ENCODE measurements at regions not wholly inside any gene's neighbourhood (a gene's known extent, or its start where the extent isn't known, plus 50 kb on each side); places are given as distances from the start of the nearest gene placed in this dataset.

- TF ChIP-seq CTCF (conservative IDR thresholded peaks at IDR 0.05): no peak
- TF ChIP-seq ZFX (IDR thresholded peaks at IDR 0.05): no peak
Measured at GRCh38 chr13:62583466-62583865, 1167.8 kb upstream of the PCDH20 start.

Data from C4-2B (cell line).